HEK293 (cell line): ENCODE measurements at regions not wholly inside any gene's neighbourhood (a gene's known extent, or its start where the extent isn't known, plus 50 kb on each side); places are given as distances from the start of the nearest gene placed in this dataset.

Experiments used
- CTCF ChIA-PET: fragments of 350-600 bp; formaldehyde crosslinking; extraction: SDS; loops from one replicate; lab custom pipeline; 2021; ENCODE audit warnings: antibody characterized with exemption; lab: Yijun Ruan, JAX
- POLR2A ChIA-PET: fragments of 300-600 bp; formaldehyde crosslinking; extraction: SDS; loops from one replicate; lab custom pipeline; 2020; ENCODE audit warnings: antibody characterized with exemption, inconsistent platforms; lab: Yijun Ruan, JAX
- H3K27ac ChIP-seq: fragments of 200-500 bp; sonication (Bioruptor generic); 2 replicates; pipeline ENCODE4 v1.5.1; 2014; ENCODE audit warnings: low read depth, low read length, control low read depth, inconsistent platforms; ENCODE audit errors: extremely low read depth
- H3K36me3 ChIP-seq, 2 experiments: fragments of 200-500 bp in 1 of 2; sonication (Bioruptor generic) in 1 of 2; 1 replicate in 1 of 2; 2 replicates in 1 of 2; pipeline ENCODE4 v1.5.1; 2014 to 2017; ENCODE audit warnings: inconsistent platforms in 2 of 2, low read length in 2 of 2; ENCODE audit not compliant: control insufficient read depth in 2 of 2, insufficient read depth in 1 of 2
- H3K4me1 ChIP-seq: fragments of 200-500 bp; sonication (Bioruptor generic); 2 replicates; pipeline ENCODE4 v1.5.1; 2014; ENCODE audit warnings: mild to moderate bottlenecking, low read length, inconsistent platforms; ENCODE audit not compliant: control insufficient read depth, insufficient read depth
- H3K4me3 ChIP-seq: 2 replicates; pipeline ENCODE4 v1.5.1; 2011; ENCODE audit warnings: low read depth, mild to moderate bottlenecking, control low read depth, low read length, moderate library complexity
- H3K9me3 ChIP-seq: fragments of 200-500 bp; sonication (Bioruptor generic); 2 replicates; pipeline ENCODE4 v1.5.1; 2014; ENCODE audit warnings: low read depth, low read length, inconsistent platforms; ENCODE audit not compliant: control insufficient read depth, insufficient read depth
- GLI4 ChIP-seq: fragments of 450-650 bp; formaldehyde crosslinking; IDR thresholded peaks from 2 replicates; pipeline ENCODE4 v1.5.1; 2016; ENCODE audit warnings: missing biosample characterization, missing genetic modification characterization
- GLIS2 ChIP-seq: fragments of 450-650 bp; formaldehyde crosslinking; IDR thresholded peaks from 2 replicates; pipeline ENCODE4 v1.5.1; 2016; ENCODE audit warnings: missing biosample characterization, missing genetic modification characterization
- REPIN1 ChIP-seq: fragments of 450-650 bp; formaldehyde crosslinking; IDR thresholded peaks from 2 replicates; pipeline ENCODE4 v1.5.1; 2017; ENCODE audit warnings: missing biosample characterization, missing genetic modification characterization, low read depth
- WT1 ChIP-seq: fragments of 450-650 bp; formaldehyde crosslinking; IDR thresholded peaks from 2 replicates; pipeline ENCODE4 v1.5.1; 2016; ENCODE audit warnings: missing biosample characterization, missing genetic modification characterization
- ZBTB1 ChIP-seq: fragments of 450-650 bp; formaldehyde crosslinking; IDR thresholded peaks from 2 replicates; pipeline ENCODE4 v1.5.1; 2016; ENCODE audit warnings: missing biosample characterization, missing genetic modification characterization
- ZEB2 ChIP-seq: fragments of 450-650 bp; formaldehyde crosslinking; IDR thresholded peaks from 2 replicates; pipeline ENCODE4 v1.5.1; 2016; ENCODE audit warnings: missing biosample characterization, missing genetic modification characterization
- ZIC2 ChIP-seq: fragments of 450-650 bp; formaldehyde crosslinking; IDR thresholded peaks from 2 replicates; pipeline ENCODE4 v1.5.1; 2016; ENCODE audit warnings: missing biosample characterization, missing genetic modification characterization
- ZNF155 ChIP-seq: fragments of 450-650 bp; formaldehyde crosslinking; IDR thresholded peaks from 2 replicates; pipeline ENCODE4 v1.5.1; 2016; ENCODE audit warnings: missing biosample characterization, missing genetic modification characterization
- ZNF350 ChIP-seq: fragments of 450-650 bp; formaldehyde crosslinking; IDR thresholded peaks from 2 replicates; pipeline ENCODE4 v1.5.0; 2017; ENCODE audit warnings: missing biosample characterization, mild to moderate bottlenecking, missing genetic modification characterization
- ZNF354C ChIP-seq: fragments of 450-650 bp; formaldehyde crosslinking; IDR thresholded peaks from 2 replicates; pipeline ENCODE4 v1.5.1; 2016; ENCODE audit warnings: missing biosample characterization, missing genetic modification characterization, low read depth, borderline replicate concordance
- ZNF37A ChIP-seq: fragments of 450-650 bp; IDR thresholded peaks from 2 replicates; pipeline ENCODE4 v1.5.1; 2018; ENCODE audit warnings: missing biosample characterization, missing genetic modification characterization
- ZNF391 ChIP-seq: fragments of 450-650 bp; formaldehyde crosslinking; IDR thresholded peaks from 2 replicates; pipeline ENCODE4 v1.5.1; 2016; ENCODE audit warnings: low read depth, missing biosample characterization, missing genetic modification characterization, borderline replicate concordance
- ZNF423 ChIP-seq: fragments of 450-650 bp; formaldehyde crosslinking; IDR thresholded peaks from 2 replicates; pipeline ENCODE4 v1.5.1; 2016; ENCODE audit warnings: missing biosample characterization, missing genetic modification characterization
- ZNF521 ChIP-seq: fragments of 450-650 bp; formaldehyde crosslinking; IDR thresholded peaks from 2 replicates; pipeline ENCODE4 v1.5.1; 2017; ENCODE audit warnings: missing biosample characterization, mild to moderate bottlenecking, missing genetic modification characterization
- ZNF529 ChIP-seq: fragments of 450-650 bp; formaldehyde crosslinking; IDR thresholded peaks from 2 replicates; pipeline ENCODE4 v1.5.1; 2017; ENCODE audit warnings: missing genetic modification characterization, missing biosample characterization; ENCODE audit not compliant: insufficient replicate concordance
- ZNF658 ChIP-seq: fragments of 450-650 bp; formaldehyde crosslinking; IDR thresholded peaks from 2 replicates; pipeline ENCODE4; 2016; ENCODE audit warnings: missing biosample characterization, missing genetic modification characterization
- ZNF660 ChIP-seq: fragments of 450-650 bp; IDR thresholded peaks from 2 replicates; pipeline ENCODE4 v1.5.1; 2018; ENCODE audit warnings: missing biosample characterization, mild to moderate bottlenecking, missing genetic modification characterization
- ZXDB ChIP-seq: fragments of 450-650 bp; formaldehyde crosslinking; IDR thresholded peaks from 2 replicates; pipeline ENCODE4 v1.5.1; 2016; ENCODE audit warnings: missing biosample characterization, missing genetic modification characterization
- TF ChIP-seq, protein P1 (sequence below): fragments of 450-650 bp; formaldehyde crosslinking; IDR thresholded peaks from 2 replicates; pipeline ENCODE4 v1.5.1; 2016; ENCODE audit warnings: missing biosample characterization, missing genetic modification characterization
- TF ChIP-seq, protein P2 (sequence below): fragments of 450-650 bp; formaldehyde crosslinking; IDR thresholded peaks from 2 replicates; pipeline ENCODE4 v1.5.1; 2016; ENCODE audit warnings: missing biosample characterization, missing genetic modification characterization
- TF ChIP-seq, protein P3 (sequence below): fragments of 450-650 bp; formaldehyde crosslinking; IDR thresholded peaks from 2 replicates; pipeline ENCODE4 v1.5.1; 2016; ENCODE audit warnings: missing biosample characterization, missing genetic modification characterization, borderline replicate concordance
- TF ChIP-seq, protein P4 (sequence below): fragments of 450-650 bp; formaldehyde crosslinking; IDR thresholded peaks from 2 replicates; pipeline ENCODE4 v1.5.1; 2016; ENCODE audit warnings: missing biosample characterization, missing genetic modification characterization
- TF ChIP-seq, protein P5 (sequence below): fragments of 450-650 bp; formaldehyde crosslinking; IDR thresholded peaks from 2 replicates; pipeline ENCODE4 v1.5.1; 2016; ENCODE audit warnings: missing biosample characterization, missing genetic modification characterization, low read depth

DNA sequence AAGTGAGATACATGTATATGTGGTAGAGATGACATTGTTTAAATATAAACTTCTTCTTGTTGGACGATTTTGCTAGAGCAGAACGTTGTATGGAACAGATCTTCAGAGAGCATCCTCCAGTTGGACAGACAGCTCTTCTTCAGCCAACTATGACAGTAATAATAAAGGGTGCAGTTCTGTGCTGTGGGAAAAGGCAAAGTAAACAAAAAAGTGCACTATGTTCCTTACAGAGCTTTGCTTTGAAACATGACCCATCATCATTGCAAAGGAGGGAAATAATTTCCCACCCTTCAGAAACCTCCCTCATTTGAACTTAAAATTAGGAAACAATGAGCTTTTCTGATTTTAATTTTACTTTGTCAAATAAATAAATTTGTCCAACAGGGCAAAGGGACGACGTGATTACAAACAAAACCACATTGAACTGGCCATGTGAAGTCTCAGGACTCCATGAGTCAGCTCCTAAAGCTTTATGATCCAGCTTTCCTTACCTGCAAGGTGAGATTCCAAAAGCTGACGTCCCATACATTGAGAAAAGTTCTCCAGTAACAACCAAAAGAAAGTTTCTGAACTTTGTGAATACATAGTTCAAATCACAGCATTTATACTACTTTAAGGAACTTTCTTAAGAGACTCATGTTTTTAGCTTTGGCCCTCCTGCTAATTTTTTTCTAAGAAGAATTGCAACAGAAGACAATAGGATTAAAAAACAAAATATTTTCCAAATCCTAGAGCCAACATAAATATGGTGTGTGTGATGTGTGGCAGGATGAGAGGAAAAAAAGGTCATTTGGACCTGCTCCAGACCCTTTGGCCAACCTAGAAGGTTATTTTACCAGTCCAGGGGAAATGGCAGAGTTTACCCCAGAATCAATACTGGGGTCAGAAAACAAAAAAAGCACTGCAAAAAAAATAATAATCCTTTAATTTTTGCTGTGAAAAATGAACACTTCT, 565.4 kb upstream of the NRP1 start (continued):
- TF ChIP-seq, protein P1, sequence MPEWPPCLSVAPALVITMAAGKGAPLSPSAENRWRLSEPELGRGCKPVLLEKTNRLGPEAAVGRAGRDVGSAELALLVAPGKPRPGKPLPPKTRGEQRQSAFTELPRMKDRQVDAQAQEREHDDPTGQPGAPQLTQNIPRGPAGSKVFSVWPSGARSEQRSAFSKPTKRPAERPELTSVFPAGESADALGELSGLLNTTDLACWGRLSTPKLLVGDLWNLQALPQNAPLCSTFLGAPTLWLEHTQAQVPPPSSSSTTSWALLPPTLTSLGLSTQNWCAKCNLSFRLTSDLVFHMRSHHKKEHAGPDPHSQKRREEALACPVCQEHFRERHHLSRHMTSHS (tag by site-specific recombination), result no peak
- TF ChIP-seq ZEB2 (tag by site-specific recombination) (no peak), GLI4 (no peak), ZNF155 (tag by site-specific recombination) (no peak), ZNF354C (tag by site-specific recombination) (no peak), ZNF660 (no peak), ZNF658 (tag by site-specific recombination) (no peak), GLIS2 (tag by site-specific recombination) (no peak)
- TF ChIP-seq, protein P2, sequence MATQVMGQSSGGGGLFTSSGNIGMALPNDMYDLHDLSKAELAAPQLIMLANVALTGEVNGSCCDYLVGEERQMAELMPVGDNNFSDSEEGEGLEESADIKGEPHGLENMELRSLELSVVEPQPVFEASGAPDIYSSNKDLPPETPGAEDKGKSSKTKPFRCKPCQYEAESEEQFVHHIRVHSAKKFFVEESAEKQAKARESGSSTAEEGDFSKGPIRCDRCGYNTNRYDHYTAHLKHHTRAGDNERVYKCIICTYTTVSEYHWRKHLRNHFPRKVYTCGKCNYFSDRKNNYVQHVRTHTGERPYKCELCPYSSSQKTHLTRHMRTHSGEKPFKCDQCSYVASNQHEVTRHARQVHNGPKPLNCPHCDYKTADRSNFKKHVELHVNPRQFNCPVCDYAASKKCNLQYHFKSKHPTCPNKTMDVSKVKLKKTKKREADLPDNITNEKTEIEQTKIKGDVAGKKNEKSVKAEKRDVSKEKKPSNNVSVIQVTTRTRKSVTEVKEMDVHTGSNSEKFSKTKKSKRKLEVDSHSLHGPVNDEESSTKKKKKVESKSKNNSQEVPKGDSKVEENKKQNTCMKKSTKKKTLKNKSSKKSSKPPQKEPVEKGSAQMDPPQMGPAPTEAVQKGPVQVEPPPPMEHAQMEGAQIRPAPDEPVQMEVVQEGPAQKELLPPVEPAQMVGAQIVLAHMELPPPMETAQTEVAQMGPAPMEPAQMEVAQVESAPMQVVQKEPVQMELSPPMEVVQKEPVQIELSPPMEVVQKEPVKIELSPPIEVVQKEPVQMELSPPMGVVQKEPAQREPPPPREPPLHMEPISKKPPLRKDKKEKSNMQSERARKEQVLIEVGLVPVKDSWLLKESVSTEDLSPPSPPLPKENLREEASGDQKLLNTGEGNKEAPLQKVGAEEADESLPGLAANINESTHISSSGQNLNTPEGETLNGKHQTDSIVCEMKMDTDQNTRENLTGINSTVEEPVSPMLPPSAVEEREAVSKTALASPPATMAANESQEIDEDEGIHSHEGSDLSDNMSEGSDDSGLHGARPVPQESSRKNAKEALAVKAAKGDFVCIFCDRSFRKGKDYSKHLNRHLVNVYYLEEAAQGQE (tag by site-specific recombination), result no peak
- TF ChIP-seq, protein P3, sequence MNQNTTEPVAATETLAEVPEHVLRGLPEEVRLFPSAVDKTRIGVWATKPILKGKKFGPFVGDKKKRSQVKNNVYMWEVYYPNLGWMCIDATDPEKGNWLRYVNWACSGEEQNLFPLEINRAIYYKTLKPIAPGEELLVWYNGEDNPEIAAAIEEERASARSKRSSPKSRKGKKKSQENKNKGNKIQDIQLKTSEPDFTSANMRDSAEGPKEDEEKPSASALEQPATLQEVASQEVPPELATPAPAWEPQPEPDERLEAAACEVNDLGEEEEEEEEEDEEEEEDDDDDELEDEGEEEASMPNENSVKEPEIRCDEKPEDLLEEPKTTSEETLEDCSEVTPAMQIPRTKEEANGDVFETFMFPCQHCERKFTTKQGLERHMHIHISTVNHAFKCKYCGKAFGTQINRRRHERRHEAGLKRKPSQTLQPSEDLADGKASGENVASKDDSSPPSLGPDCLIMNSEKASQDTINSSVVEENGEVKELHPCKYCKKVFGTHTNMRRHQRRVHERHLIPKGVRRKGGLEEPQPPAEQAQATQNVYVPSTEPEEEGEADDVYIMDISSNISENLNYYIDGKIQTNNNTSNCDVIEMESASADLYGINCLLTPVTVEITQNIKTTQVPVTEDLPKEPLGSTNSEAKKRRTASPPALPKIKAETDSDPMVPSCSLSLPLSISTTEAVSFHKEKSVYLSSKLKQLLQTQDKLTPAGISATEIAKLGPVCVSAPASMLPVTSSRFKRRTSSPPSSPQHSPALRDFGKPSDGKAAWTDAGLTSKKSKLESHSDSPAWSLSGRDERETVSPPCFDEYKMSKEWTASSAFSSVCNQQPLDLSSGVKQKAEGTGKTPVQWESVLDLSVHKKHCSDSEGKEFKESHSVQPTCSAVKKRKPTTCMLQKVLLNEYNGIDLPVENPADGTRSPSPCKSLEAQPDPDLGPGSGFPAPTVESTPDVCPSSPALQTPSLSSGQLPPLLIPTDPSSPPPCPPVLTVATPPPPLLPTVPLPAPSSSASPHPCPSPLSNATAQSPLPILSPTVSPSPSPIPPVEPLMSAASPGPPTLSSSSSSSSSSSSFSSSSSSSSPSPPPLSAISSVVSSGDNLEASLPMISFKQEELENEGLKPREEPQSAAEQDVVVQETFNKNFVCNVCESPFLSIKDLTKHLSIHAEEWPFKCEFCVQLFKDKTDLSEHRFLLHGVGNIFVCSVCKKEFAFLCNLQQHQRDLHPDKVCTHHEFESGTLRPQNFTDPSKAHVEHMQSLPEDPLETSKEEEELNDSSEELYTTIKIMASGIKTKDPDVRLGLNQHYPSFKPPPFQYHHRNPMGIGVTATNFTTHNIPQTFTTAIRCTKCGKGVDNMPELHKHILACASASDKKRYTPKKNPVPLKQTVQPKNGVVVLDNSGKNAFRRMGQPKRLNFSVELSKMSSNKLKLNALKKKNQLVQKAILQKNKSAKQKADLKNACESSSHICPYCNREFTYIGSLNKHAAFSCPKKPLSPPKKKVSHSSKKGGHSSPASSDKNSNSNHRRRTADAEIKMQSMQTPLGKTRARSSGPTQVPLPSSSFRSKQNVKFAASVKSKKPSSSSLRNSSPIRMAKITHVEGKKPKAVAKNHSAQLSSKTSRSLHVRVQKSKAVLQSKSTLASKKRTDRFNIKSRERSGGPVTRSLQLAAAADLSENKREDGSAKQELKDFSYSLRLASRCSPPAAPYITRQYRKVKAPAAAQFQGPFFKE, result no peak

DNA sequence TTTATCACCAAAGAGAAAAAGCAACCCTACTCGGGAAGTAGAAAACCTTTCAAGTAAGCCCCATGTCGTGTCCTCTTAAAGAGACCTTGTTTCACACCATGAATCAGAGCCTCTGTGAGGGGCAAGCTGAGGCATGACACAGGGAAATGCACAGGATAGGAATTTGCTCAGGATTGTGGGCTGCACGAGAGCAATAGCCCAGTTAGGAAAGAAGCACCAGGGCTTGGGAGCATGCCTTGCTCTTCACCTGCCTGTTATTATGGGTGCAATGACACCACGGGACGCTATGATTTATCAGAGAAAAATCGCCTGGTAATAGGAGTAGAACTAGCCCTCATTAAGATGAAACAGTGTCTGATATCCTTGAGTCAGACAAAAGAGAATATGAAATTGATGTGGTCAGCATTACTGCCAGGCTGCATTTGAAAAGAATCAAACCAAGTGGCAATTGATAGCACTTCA, 562.9 kb upstream of the NRP1 start:
- no peaks in the 10 kb centered on the region for H3K36me3 ChIP-seq
- POLR2A ChIA-PET, result no interaction called here
- no peak overlapping the region for H3K27ac ChIP-seq
- no peaks in the 10 kb centered on the region for H3K9me3 ChIP-seq
- peaks cover 4% of the 10 kb centered on the region; the same call in 1 of the 2 replicates for H3K4me1 ChIP-seq
- H3K4me3 ChIP-seq, result no peak overlapping the region
- CTCF ChIA-PET, result no interaction called here
- TF ChIP-seq ZNF423 (tag by site-specific recombination) (no peak), ZNF529 (tag by site-specific recombination) (no peak), ZNF521 (no peak), WT1 (tag by site-specific recombination) (no peak), ZNF350 (tag by site-specific recombination) (no peak), ZNF391 (tag by site-specific recombination) (no peak), ZXDB (tag by site-specific recombination) (no peak), REPIN1 (tag by site-specific recombination) (no peak), ZBTB1 (no peak), ZNF37A (tag by site-specific recombination) (no peak), ZIC2 (tag by site-specific recombination) (no peak)
- TF ChIP-seq, protein P4, sequence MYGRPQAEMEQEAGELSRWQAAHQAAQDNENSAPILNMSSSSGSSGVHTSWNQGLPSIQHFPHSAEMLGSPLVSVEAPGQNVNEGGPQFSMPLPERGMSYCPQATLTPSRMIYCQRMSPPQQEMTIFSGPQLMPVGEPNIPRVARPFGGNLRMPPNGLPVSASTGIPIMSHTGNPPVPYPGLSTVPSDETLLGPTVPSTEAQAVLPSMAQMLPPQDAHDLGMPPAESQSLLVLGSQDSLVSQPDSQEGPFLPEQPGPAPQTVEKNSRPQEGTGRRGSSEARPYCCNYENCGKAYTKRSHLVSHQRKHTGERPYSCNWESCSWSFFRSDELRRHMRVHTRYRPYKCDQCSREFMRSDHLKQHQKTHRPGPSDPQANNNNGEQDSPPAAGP, result no peak
- TF ChIP-seq, protein P5, sequence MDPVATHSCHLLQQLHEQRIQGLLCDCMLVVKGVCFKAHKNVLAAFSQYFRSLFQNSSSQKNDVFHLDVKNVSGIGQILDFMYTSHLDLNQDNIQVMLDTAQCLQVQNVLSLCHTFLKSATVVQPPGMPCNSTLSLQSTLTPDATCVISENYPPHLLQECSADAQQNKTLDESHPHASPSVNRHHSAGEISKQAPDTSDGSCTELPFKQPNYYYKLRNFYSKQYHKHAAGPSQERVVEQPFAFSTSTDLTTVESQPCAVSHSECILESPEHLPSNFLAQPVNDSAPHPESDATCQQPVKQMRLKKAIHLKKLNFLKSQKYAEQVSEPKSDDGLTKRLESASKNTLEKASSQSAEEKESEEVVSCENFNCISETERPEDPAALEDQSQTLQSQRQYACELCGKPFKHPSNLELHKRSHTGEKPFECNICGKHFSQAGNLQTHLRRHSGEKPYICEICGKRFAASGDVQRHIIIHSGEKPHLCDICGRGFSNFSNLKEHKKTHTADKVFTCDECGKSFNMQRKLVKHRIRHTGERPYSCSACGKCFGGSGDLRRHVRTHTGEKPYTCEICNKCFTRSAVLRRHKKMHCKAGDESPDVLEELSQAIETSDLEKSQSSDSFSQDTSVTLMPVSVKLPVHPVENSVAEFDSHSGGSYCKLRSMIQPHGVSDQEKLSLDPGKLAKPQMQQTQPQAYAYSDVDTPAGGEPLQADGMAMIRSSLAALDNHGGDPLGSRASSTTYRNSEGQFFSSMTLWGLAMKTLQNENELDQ (tag by site-specific recombination), result no peak
